Stomach (tissue), 4 donors: ENCODE measurements at regions not wholly inside any gene's neighbourhood (a gene's known extent, or its start where the extent isn't known, plus 50 kb on each side); places are given as distances from the start of the nearest gene placed in this dataset.

Source experiments
- CTCF ChIP-seq, 7 experiments: fragments of 450-650 bp in 4 of 7; fragments of 200-600 bp in 3 of 7; sonication (generic) in 3 of 7; IDR thresholded peaks; one replicate each; pipeline ENCODE4 v1.5.1; 2016 to 2019; ENCODE audit warnings: antibody characterized with exemption in 7 of 7, control low read depth in 2 of 7, mild to moderate bottlenecking in 1 of 7
- EP300 ChIP-seq: sonication (generic); formaldehyde crosslinking; IDR thresholded peaks from one replicate; pipeline ENCODE4 v1.6.1; 2017; ENCODE audit warnings: antibody characterized with exemption
- POLR2AphosphoS5 ChIP-seq, 3 donors: sonication (generic); formaldehyde crosslinking; IDR thresholded peaks; one replicate each; pipeline ENCODE4 v1.6.1; 2016; ENCODE audit warnings: antibody characterized with exemption in 3 of 3

- TF ChIP-seq CTCF (IDR thresholded peaks at IDR 0.05) (no peak), POLR2AphosphoS5 (IDR thresholded peaks at IDR 0.05) (no peak), EP300 (no peak)
These were observed 291.6 kb upstream of the CELF2 start for GRCh38 chr10:10726101-10726500.
